ENCODE measurements at regions not wholly inside any gene's neighbourhood (a gene's known extent, or its start where the extent isn't known, plus 50 kb on each side); places are given as distances from the start of the nearest gene placed in this dataset.
A peak's percentile ranks its signal among the peaks of the same experiment; 100 is the strongest.

DNA sequence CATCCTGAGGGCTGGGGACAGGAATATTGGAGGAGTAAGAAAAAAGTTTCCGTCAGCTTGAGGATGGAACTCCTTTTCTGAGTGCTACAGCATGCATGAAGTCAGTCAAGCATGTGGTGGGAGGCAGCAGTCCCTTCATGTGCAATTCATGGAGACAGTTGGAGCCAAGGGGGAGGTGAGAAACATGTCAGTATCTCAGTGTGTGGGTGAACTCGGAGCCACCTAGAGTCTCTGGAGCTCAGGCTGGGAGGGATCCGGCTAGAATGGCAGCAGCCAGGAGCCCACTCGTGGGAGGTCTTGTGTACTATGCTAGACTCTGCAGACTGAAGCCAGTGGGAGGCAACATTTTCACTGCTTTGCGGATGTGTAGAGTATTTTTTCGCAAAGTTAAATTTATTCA is 60.3 kb downstream of the AVPR1A start:
- no peak for DNase-seq (ENCODE audit: low read depth)

DNA sequence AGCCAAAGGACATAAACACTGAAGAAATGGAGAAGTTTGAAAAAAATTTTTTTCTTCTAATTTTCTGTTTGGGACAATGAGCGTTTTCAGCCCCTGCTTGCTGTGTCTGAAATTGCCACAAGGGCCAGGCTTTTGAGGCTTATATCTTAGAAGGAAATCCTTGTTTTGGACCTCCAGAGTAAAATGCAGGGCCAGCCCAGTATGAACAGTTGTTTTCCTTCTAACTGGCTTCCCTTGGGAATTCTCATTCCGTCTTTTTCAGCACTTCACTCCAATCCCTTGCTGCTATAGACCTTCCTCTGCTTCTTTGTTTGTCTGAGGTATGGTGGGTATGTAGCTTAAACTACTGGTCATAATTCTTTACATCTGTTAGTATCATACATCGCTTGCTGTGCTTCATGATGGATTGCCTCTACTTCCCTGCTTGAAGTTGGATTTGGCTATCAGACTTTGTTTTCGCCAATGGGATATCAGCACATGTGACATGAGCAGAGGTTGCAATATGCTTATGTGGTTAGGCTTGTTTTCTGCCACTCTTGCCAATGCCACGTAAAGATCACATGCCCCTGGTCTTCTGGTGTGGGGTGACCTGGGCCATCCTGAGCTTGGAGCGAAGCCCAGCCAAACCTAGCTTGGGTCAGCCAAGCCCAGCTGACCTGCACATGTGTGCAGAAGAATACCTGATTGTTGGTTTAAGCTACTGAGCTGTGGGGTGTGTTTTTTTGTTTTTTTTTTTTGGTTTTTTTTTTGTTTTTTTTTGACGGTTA is 64.7 kb downstream of the AVPR1A start:
- DNase-seq (ENCODE audit: low read depth) = no peak

DNA sequence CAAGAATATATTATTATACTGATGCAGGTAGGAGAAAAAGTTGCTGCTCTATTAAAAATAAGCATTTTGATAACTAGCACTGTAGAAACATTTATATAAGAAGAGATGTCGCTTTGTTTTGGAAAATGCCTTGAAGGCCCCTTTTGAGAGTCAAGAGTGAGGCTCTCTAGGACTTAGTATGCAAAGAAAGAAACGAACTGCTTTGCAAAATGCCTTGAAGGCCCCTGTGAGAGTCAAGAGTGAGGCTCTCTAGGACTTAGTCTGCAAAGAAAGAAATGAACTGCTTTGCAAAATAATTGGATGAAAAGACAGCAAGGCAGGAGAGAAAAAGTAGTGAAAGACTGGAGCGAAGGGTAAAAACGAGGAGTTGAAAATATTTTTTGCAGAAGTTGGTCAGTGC is 65.9 kb downstream of the AVPR1A start:
- DNase-seq (ENCODE audit: low read depth) = no peak

DNA sequence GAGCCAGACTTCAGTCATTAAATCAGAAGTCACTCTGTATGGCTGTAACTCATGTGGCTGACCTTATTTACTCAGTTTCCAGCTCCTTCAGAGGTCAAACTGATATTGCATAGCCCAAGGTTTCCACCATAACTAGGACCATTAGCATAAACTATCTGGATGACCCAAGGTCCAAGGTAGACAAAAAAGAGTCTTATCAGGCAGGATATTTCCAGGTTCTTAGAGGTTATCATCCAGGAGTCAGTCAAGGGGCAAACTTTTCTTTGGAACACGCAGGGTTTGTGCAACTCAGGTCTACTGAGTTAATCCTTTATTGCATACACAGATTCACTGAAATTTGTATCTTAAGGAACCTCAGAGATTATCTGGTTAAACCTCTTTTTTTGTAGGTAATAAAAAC is 66.5 kb downstream of the AVPR1A start:
- no peak for DNase-seq (ENCODE audit: low read depth)

DNA sequence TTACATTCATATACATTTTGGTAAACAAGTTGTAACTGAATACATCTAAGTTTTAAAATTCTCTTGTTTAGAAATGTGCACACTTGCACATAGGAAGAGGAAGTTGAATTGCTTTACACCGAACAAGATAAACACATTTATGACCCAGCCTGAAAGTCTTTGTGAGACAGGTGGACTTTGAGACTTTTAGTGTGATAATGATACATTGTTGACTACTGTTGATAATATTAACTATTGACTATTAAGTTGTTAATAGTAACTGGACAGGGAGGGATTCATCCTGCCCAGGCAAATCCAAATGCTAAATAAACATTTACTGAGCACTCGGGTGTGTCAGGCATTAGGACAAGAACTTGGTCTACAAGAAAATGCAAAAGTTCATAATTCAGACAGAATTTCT is 68.0 kb downstream of the AVPR1A start:
- DNase-seq (ENCODE audit: low read depth) = no peak

DNA sequence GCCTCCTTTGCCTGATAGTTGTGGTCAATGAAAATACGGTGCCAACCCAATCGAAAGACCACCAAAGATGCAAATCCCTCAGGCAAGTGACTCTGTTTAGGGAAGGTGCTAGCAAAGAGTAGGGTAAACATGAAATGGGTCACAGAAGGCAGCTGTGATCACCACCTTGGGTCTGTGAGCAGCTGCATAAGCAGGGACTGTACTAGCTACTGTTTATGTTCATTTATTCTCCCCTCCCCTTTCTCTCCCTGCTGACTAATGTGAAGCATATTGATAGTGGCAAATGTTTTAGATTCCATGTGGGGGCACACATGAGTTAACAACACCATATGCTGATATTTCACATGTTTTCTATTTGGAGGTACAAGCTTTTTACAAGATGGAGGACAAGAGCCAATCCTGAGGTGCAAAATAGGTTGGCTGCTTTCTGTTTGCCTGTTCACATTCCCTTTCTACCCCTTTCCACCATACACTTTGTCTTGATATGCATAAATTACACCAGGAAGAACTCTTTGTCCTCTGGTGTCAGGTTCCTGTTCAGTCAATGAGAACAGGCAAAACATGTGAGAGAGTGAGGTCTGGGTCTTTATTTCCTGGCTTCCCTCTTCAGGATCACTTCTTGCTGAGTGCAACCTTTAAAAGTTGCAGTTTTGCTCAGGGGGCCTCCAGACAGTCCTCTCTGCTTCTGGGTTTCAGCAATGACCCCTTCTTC is 71.1 kb downstream of the AVPR1A start:
- no peak for DNase-seq (ENCODE audit: low read depth)

- DNase-seq (ENCODE audit: low read depth) = no peak
These were observed 72.1 kb downstream of the AVPR1A start for GRCh38 chr12:63078906-63079305.

- DNase-seq (ENCODE audit: low read depth) = no peak
These were observed 75.5 kb downstream of the AVPR1A start for GRCh38 chr12:63075376-63076060.

GRCh38 chr12:63070709-63071108 is 80.3 kb downstream of the AVPR1A start:
- DNase-seq (ENCODE audit: low read depth) = no peak

- DNase-seq (ENCODE audit: low read depth) = no peak
These were observed 81.0 kb downstream of the AVPR1A start for GRCh38 chr12:63069860-63070617.

DNA sequence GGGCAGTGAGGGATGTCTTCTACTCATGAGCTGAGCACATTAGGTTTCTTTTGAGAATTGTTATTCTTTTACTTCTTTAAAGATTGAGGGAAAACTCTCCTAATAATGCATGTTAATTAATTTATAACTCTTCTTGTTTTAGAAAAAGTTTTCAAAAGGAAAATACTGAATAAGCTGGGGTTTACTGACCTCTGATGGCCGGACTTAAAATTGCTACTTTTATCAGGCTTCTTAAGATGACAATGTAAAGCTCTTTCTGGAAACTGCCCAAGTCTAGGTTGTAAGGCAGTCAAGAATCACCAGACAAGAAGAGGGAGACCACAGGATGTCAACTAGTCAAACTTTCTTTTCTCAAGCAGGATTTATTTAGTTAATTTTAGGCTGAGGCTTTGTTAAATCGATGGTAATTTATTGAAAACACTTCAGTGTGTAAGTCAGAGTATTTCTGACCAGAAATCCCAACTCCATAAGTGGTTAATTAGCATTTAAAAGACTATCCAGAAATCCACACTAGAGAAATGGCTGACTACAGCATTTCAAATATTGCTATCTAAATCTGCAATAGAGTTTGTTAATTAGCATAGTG is 82.1 kb downstream of the AVPR1A start:
- peak; percentile 22 for DNase-seq (ENCODE audit: low read depth)

DNA sequence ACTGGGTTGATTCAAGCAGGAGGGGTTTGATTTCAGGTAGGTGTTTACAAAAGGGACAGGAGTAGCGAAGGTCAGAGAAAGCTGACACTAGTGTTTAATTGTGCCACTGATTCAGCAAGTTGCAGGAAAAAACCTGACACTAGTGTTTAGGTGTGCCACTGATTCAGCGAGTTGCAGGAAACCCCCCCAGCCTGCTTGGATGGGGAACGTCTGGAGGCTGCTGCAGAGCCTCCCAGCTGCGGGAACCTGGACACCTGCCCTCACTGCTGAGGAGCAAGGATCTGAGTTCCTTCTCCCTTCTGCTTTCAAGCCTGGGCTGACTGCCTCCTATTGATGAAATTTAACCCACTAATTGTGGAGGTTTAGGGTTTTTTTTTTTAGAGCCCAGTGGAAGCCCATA is 84.2 kb downstream of the AVPR1A start:
- no peak for DNase-seq (ENCODE audit: low read depth)

- no peak for DNase-seq (ENCODE audit: low read depth)
These were observed 84.9 kb downstream of the AVPR1A start for GRCh38 chr12:63066136-63066535.

DNA sequence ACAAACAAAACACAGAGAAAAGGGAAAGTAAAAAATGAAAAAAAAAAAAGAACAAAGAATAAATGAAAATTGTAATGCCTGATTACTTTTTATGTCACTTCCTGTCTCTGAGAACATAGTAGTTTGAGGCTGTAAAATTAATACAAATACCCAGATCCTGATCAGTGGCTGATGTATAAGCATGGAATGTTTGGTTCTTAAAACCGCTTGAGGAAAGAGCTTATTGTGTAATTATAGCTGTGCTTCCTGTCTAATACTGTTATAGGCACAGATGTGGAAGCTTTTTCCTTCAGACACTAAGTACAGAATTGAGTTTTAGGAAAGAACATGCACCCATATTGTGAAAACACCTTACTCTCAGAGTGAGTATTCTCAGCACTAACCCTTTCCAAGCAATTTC is 86.9 kb downstream of the AVPR1A start:
- no peak for DNase-seq (ENCODE audit: low read depth)

GRCh38 chr12:63056649-63057048 is 94.4 kb downstream of the AVPR1A start:
- no peak for DNase-seq (ENCODE audit: low read depth)

- no peak for DNase-seq (ENCODE audit: low read depth)
These were observed 98.3 kb downstream of the AVPR1A start for GRCh38 chr12:63052696-63053095.

- no peak for DNase-seq (ENCODE audit: low read depth)
These were observed 103.9 kb downstream of the AVPR1A start for GRCh38 chr12:63047146-63047545.

GRCh38 chr12:63045020-63045860 is 105.8 kb downstream of the AVPR1A start:
- DNase-seq (ENCODE audit: low read depth) = no peak

GRCh38 chr12:63042646-63043045 is 107.7 kb upstream of the PPM1H start:
- DNase-seq (ENCODE audit: low read depth) = no peak

- no peak for DNase-seq (ENCODE audit: low read depth)
These were observed 106.7 kb upstream of the PPM1H start for GRCh38 chr12:63041601-63042000.

Measured in CMK (cell line).